H1 (cell line): ENCODE measurements at regions not wholly inside any gene's neighbourhood (a gene's known extent, or its start where the extent isn't known, plus 50 kb on each side); places are given as distances from the start of the nearest gene placed in this dataset.

ENCODE experiments used
- CTBP2 ChIP-seq: IDR thresholded peaks from 2 replicates; pipeline ENCODE4 v1.7.0; 2011; ENCODE audit warnings: borderline replicate concordance, mild to moderate bottlenecking, moderate library complexity, mixed read lengths, low read length; ENCODE audit not compliant: insufficient read depth, insufficient read length
- EGR1 ChIP-seq: IDR thresholded peaks from 2 replicates; pipeline ENCODE4 v1.6.1; 2011; ENCODE audit warnings: low read depth, low read length, borderline replicate concordance

- TF ChIP-seq CTBP2, result no peak
- TF ChIP-seq EGR1, result no peak
Observed at GRCh38 chr11:106614262-106614661, 404.0 kb downstream of the GUCY1A2 start (continued).
